ENCODE measurements at regions not wholly inside any gene's neighbourhood (a gene's known extent, or its start where the extent isn't known, plus 50 kb on each side); places are given as distances from the start of the nearest gene placed in this dataset.

DNA sequence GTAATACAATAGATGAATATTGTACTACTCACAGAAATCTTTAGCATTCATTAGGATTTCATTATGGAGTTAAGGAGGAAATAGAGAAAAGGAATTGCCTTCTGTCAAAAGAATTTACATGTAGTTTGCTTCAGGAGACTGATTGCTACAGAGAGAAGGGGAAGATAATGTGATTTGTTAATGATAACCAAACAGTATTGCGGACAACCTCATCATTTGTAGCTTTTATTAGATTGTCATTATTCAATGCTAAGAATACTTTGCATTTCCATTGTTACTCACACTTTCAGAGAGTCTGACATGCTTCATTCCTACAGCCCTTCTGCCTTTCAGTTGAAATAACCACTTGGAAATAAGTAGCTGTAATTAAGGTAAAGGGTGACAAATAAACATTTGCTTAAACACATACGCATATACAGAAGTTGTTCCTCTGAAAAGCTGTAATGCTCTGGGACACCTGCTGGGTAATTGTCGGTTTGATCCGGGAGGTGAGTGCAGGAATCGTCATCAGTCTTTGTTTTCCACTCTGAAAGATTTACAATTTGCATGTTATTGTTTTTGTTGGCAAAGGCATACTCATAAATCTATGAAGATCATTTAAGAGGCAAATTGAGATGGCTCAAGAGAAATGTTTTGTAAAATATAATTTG lies 600.2 kb downstream of the TRHDE start:
- no peaks in the 10 kb centered on the region for H3K4me1 ChIP-seq
- no peak overlapping the region for H2AFZ ChIP-seq
- H3K27me3 ChIP-seq (ENCODE audit: control insufficient read depth, insufficient read depth, low read length), result no peaks in the 10 kb centered on the region
- no peaks in the 10 kb centered on the region for H3K9me3 ChIP-seq (ENCODE audit: control insufficient read depth, low read length)
- no peaks in the 10 kb centered on the region for H3K36me3 ChIP-seq (ENCODE audit: control insufficient read depth, insufficient read depth, low read length)
- TF ChIP-seq, protein P1, sequence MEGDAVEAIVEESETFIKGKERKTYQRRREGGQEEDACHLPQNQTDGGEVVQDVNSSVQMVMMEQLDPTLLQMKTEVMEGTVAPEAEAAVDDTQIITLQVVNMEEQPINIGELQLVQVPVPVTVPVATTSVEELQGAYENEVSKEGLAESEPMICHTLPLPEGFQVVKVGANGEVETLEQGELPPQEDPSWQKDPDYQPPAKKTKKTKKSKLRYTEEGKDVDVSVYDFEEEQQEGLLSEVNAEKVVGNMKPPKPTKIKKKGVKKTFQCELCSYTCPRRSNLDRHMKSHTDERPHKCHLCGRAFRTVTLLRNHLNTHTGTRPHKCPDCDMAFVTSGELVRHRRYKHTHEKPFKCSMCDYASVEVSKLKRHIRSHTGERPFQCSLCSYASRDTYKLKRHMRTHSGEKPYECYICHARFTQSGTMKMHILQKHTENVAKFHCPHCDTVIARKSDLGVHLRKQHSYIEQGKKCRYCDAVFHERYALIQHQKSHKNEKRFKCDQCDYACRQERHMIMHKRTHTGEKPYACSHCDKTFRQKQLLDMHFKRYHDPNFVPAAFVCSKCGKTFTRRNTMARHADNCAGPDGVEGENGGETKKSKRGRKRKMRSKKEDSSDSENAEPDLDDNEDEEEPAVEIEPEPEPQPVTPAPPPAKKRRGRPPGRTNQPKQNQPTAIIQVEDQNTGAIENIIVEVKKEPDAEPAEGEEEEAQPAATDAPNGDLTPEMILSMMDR (IDR thresholded peaks at IDR 0.05), result no peak
- H3K4me2 ChIP-seq (ENCODE audit: low read length), result no peak overlapping the region
- no peak overlapping the region for H3K9ac ChIP-seq
- no peaks in the 10 kb centered on the region for H3K79me2 ChIP-seq
- no peak overlapping the region for H3K4me3 ChIP-seq (ENCODE audit: low read depth, low read length)
- H3K27ac ChIP-seq, result no peak overlapping the region

DNA sequence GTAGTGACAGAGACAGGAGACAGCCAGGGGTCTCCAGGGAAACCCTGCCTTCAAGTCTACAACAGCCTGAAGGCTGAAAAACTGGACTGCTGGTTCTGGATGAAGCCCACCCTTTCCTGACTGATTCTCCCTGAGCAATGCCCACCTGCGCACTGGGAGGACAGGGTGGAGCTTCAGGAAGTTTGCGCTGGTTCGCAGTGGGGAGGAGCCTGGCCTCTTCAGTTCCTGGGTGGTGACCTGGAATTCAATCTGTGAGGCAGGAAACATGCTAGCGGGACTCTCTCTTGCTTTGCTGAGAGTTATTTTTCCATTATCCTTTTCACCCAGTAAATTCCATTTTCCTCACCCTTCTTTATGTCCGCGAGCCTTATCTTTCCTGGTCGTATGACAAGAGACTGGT lies 600.8 kb downstream of the TRHDE start:
- no peak overlapping the region for H3K9ac ChIP-seq
- TF ChIP-seq, protein P1 (IDR thresholded peaks at IDR 0.05), result no peak
- no peak overlapping the region for H2AFZ ChIP-seq
- H3K4me1 ChIP-seq, result no peaks in the 10 kb centered on the region
- H3K4me2 ChIP-seq (ENCODE audit: low read length), result no peak overlapping the region
- H3K36me3 ChIP-seq (ENCODE audit: control insufficient read depth, insufficient read depth, low read length), result no peaks in the 10 kb centered on the region
- H3K9me3 ChIP-seq (ENCODE audit: control insufficient read depth, low read length), result no peaks in the 10 kb centered on the region
- no peaks in the 10 kb centered on the region for H3K79me2 ChIP-seq
- no peak overlapping the region for H3K27ac ChIP-seq
- H3K4me3 ChIP-seq (ENCODE audit: low read depth, low read length), result no peak overlapping the region
- no peaks in the 10 kb centered on the region for H3K27me3 ChIP-seq (ENCODE audit: control insufficient read depth, insufficient read depth, low read length)

DNA sequence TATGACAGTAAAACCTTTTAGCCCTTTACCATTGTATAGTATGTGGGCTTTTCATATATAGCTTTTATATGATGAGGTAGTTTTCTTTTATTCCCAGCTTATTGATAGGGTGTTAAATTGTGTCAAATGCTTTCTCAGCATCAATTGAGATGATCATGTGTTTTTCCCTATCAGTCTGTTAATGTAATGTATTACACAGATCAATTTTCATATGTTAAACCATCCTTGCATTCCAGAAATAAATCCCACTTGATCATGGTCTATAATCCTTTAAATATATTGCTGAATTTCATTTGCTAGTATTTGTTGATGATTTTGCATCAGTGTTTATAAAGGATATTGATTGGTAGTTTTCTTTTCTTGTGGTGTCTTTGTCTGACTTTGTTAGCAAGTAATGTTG lies 603.9 kb downstream of the TRHDE start:
- H3K9me3 ChIP-seq (ENCODE audit: control insufficient read depth, low read length), result no peaks in the 10 kb centered on the region
- TF ChIP-seq, protein P1 (IDR thresholded peaks at IDR 0.05), result no peak
- no peaks in the 10 kb centered on the region for H3K27me3 ChIP-seq (ENCODE audit: control insufficient read depth, insufficient read depth, low read length)
- H3K36me3 ChIP-seq (ENCODE audit: control insufficient read depth, insufficient read depth, low read length), result no peaks in the 10 kb centered on the region
- H2AFZ ChIP-seq, result no peak overlapping the region
- no peaks in the 10 kb centered on the region for H3K4me1 ChIP-seq
- no peak overlapping the region for H3K4me3 ChIP-seq (ENCODE audit: low read depth, low read length)
- H3K79me2 ChIP-seq, result no peaks in the 10 kb centered on the region
- H3K27ac ChIP-seq, result no peak overlapping the region
- H3K9ac ChIP-seq, result no peak overlapping the region
- H3K4me2 ChIP-seq (ENCODE audit: low read length), result no peak overlapping the region

DNA sequence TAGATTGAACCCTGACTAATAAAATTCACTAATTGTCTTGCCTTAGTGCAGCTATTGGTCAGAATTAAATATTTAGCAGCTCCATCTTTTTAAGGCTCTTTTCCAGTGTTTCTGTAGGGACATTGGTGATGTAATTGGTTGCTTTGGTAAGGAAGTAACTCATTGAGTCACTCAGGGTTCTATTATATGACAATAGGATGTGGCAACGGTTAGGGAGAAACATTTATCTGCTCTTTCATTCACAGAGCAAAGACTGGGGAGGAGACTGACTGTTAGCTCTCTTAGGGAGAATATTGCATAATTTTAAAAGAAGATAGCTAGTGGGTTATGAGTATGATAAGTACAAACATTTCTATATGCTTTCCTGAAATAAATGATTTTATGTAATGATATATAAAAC lies 616.5 kb downstream of the TRHDE start:
- H2AFZ ChIP-seq, result no peak overlapping the region
- no peaks in the 10 kb centered on the region for H3K79me2 ChIP-seq
- H3K4me3 ChIP-seq (ENCODE audit: low read depth, low read length), result no peak overlapping the region
- H3K27ac ChIP-seq, result no peak overlapping the region
- H3K9me3 ChIP-seq (ENCODE audit: control insufficient read depth, low read length), result no peaks in the 10 kb centered on the region
- H3K4me1 ChIP-seq, result no peaks in the 10 kb centered on the region
- H3K27me3 ChIP-seq (ENCODE audit: control insufficient read depth, insufficient read depth, low read length), result no peaks in the 10 kb centered on the region
- H3K9ac ChIP-seq, result no peak overlapping the region
- H3K4me2 ChIP-seq (ENCODE audit: low read length), result no peak overlapping the region
- TF ChIP-seq, protein P1 (IDR thresholded peaks at IDR 0.05), result no peak
- no peaks in the 10 kb centered on the region for H3K36me3 ChIP-seq (ENCODE audit: control insufficient read depth, insufficient read depth, low read length)

DNA sequence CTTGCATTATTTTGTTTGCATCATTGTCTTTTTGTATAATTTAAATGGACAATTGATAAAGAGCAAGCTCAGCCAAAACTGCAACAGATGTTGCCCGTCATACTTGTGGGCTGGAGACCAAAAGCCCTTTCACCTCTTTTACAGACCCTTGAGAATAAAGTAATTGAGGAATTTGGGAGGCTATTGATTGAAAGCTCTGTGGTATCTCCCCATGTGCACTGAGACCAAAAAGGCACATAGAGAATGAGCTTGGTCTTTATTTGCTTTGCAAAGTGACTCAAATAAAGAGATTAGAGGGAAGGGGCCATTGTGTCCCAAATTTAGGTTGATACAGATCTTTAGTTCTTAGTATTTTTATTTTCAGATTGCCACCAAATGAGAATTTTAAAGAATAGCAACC lies 617.6 kb downstream of the TRHDE start:
- H3K27ac ChIP-seq, result no peak overlapping the region
- H3K79me2 ChIP-seq, result no peaks in the 10 kb centered on the region
- H3K4me2 ChIP-seq (ENCODE audit: low read length), result no peak overlapping the region
- H2AFZ ChIP-seq, result no peak overlapping the region
- TF ChIP-seq, protein P1 (IDR thresholded peaks at IDR 0.05), result no peak
- no peaks in the 10 kb centered on the region for H3K36me3 ChIP-seq (ENCODE audit: control insufficient read depth, insufficient read depth, low read length)
- H3K27me3 ChIP-seq (ENCODE audit: control insufficient read depth, insufficient read depth, low read length), result no peaks in the 10 kb centered on the region
- no peak overlapping the region for H3K4me3 ChIP-seq (ENCODE audit: low read depth, low read length)
- no peak overlapping the region for H3K9ac ChIP-seq
- H3K9me3 ChIP-seq (ENCODE audit: control insufficient read depth, low read length), result no peaks in the 10 kb centered on the region
- no peaks in the 10 kb centered on the region for H3K4me1 ChIP-seq
